ENCODE measurements at regions not wholly inside any gene's neighbourhood (a gene's known extent, or its start where the extent isn't known, plus 50 kb on each side); places are given as distances from the start of the nearest gene placed in this dataset.

DNA sequence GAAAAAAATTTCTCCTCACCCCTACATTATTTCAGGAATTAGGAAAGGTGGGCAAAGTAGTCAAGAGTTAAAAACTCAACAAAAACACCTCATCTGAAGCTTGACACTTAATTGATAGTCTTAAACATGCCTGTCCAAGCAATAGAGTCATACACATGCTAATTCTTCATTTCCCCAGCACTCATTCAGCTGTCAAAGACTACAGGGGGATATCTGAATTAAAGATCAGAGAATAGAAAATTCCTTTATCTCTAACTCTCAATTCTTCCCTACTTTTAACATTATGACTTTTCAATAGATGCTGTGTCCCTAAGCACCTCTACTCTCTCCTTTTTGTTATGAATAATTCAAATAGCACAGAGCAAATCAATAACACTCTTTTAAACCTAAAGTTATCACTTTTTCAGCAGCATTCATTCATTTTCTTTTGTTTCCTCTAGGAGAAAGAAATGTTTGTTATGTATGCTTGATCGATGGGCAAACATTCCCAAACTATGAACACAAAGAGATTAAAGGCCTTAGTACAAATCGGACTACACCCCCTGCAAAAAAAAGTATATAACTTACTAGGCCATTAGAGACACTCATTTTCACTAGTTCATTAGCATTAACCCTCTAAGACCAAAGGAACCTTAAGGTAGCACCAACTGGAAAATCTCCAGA, 94.9 kb upstream of the SPTLC3 start (continued):
- TF ChIP-seq, protein P1, sequence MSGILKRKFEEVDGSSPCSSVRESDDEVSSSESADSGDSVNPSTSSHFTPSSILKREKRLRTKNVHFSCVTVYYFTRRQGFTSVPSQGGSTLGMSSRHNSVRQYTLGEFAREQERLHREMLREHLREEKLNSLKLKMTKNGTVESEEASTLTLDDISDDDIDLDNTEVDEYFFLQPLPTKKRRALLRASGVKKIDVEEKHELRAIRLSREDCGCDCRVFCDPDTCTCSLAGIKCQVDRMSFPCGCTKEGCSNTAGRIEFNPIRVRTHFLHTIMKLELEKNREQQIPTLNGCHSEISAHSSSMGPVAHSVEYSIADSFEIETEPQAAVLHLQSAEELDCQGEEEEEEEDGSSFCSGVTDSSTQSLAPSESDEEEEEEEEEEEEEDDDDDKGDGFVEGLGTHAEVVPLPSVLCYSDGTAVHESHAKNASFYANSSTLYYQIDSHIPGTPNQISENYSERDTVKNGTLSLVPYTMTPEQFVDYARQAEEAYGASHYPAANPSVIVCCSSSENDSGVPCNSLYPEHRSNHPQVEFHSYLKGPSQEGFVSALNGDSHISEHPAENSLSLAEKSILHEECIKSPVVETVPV (CRISPR knock-in tag; IDR thresholded peaks at IDR 0.05), result no peak

DNA sequence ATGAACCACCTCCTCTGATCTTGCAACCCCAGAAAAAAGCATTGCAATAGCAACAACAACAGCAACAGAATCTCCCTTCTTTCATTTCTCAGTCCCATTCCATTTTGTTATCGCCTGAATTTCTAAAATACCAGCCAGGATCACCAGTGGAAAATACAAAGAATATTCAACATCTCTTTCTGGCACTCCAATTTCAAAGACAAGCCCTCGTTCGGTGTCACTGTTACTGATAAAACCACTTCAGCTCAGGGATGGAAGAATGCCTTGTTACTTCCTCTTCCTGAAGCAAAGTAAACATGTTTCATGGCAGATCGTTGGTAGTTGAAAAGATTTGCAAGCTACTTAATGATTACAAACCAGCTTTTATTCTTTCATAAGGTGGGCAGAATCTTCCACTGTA, 94.0 kb upstream of the SPTLC3 start:
- no peak for ATAC-seq

DNA sequence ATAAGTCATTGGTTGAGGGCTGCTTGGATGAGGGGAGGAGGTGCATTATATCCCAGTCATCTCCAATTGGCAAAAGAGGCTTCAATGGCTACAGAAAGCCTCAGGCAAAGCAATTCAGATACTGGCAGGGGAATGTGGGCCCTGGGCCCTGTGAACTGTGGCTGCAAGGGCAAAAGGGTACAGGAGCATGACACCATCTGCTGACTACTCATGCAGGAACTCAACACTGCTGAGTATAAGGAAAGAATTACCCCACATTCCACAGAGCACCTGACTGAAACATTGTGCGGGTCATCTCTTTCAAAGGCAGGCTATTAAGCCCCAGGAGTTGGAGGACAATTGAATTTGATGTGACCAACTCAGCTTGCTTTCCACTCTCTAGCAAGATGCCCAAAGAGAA, 92.1 kb upstream of the SPTLC3 start:
- TF ChIP-seq ARNTL (CRISPR knock-in tag; IDR thresholded peaks at IDR 0.05; ENCODE audit: borderline replicate concordance, low read depth), result no peak
- no peak for TF ChIP-seq PPARA (CRISPR knock-in tag; IDR thresholded peaks at IDR 0.05; ENCODE audit: borderline replicate concordance)
- no peak for TF ChIP-seq ZFP3 (CRISPR knock-in tag; IDR thresholded peaks at IDR 0.05)
- no peak for TF ChIP-seq ZNF565 (CRISPR knock-in tag; conservative IDR thresholded peaks at IDR 0.05; ENCODE audit: low read depth)
- TF ChIP-seq ESRRG (CRISPR knock-in tag; IDR thresholded peaks at IDR 0.05), result no peak
- TF ChIP-seq, protein P2, sequence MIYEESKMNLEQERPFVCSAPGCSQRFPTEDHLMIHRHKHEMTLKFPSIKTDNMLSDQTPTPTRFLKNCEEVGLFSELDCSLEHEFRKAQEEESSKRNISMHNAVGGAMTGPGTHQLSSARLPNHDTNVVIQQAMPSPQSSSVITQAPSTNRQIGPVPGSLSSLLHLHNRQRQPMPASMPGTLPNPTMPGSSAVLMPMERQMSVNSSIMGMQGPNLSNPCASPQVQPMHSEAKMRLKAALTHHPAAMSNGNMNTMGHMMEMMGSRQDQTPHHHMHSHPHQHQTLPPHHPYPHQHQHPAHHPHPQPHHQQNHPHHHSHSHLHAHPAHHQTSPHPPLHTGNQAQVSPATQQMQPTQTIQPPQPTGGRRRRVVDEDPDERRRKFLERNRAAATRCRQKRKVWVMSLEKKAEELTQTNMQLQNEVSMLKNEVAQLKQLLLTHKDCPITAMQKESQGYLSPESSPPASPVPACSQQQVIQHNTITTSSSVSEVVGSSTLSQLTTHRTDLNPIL (CRISPR knock-in tag; IDR thresholded peaks at IDR 0.05; ENCODE audit: low read depth), result no peak
- TF ChIP-seq, protein P1 (CRISPR knock-in tag; IDR thresholded peaks at IDR 0.05), result no peak
- no peak for TF ChIP-seq CSDC2 (CRISPR knock-in tag; IDR thresholded peaks at IDR 0.05)
- TF ChIP-seq, protein P3, sequence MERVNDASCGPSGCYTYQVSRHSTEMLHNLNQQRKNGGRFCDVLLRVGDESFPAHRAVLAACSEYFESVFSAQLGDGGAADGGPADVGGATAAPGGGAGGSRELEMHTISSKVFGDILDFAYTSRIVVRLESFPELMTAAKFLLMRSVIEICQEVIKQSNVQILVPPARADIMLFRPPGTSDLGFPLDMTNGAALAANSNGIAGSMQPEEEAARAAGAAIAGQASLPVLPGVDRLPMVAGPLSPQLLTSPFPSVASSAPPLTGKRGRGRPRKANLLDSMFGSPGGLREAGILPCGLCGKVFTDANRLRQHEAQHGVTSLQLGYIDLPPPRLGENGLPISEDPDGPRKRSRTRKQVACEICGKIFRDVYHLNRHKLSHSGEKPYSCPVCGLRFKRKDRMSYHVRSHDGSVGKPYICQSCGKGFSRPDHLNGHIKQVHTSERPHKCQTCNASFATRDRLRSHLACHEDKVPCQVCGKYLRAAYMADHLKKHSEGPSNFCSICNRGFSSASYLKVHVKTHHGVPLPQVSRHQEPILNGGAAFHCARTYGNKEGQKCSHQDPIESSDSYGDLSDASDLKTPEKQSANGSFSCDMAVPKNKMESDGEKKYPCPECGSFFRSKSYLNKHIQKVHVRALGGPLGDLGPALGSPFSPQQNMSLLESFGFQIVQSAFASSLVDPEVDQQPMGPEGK (CRISPR knock-in tag; IDR thresholded peaks at IDR 0.05; ENCODE audit: borderline replicate concordance), result no peak
- no peak for ATAC-seq

More for the DNA sequence above, 94.0 kb upstream of the SPTLC3 start:
- TF ChIP-seq BACH2 (CRISPR knock-in tag; IDR thresholded peaks at IDR 0.05; ENCODE audit: borderline replicate concordance) (no peak), PPARA (CRISPR knock-in tag; IDR thresholded peaks at IDR 0.05; ENCODE audit: borderline replicate concordance) (no peak)

DNA sequence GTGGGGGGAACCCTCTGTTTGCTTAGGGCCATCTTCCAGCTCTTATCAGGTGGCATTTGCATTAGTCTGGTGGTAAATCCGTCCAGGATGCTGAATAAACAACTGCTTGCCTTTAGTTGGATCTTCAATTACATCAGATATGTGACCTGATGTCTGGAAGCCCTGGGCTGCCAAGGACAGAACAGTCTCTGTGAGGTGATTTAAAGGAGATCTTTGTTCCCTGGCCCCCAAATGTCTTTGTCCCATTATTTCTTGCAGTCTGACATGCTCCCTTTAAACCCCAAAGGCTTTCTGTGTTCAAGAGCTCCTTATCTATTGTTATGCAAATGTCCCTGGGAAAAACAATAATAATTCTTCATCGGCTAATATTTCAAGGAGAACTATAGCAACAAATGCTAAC, 84.6 kb upstream of the SPTLC3 start:
- TF ChIP-seq RARB (CRISPR knock-in tag; IDR thresholded peaks at IDR 0.05) (no peak), ZNF565 (CRISPR knock-in tag; conservative IDR thresholded peaks at IDR 0.05; ENCODE audit: low read depth) (no peak), OSR1 (CRISPR knock-in tag; IDR thresholded peaks at IDR 0.05) (no peak), ZNF8 (CRISPR knock-in tag; IDR thresholded peaks at IDR 0.05) (no peak), TOX (CRISPR knock-in tag; IDR thresholded peaks at IDR 0.05; ENCODE audit: borderline replicate concordance) (no peak), ESRRG (CRISPR knock-in tag; IDR thresholded peaks at IDR 0.05) (no peak)
- TF ChIP-seq, protein P1 (CRISPR knock-in tag; IDR thresholded peaks at IDR 0.05), result no peak
- TF ChIP-seq, protein P2 (CRISPR knock-in tag; IDR thresholded peaks at IDR 0.05; ENCODE audit: low read depth), result no peak
- ATAC-seq, result no peak

DNA sequence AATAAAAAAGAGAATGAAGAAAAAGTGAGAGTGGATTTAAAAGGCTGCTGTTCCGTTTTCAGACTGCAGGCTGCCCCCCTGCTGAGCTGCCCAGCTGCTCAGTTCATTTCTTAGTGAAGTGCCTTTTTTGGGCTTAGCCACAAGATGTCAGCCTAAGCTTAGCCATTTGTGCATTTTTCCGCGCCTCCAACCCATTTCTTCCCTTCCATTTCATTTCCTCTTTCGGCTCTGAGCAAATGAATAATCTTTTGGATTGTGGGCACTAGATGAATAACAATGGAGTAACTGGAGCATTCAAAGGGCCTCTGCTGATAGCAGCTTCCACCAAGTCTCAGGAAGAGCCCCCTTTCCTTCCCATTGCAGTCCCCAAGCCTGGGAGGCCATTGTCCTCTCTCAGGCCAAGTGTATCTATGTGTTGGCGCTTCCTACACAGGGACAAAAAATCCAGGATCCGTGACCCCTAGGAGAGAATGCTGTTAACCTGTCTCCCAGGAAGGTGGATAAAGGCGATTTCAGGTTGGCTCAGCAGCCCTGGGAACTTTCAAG, 83.5 kb upstream of the SPTLC3 start:
- no peak; the same call in 2 of the 3 replicates for ATAC-seq
- no peak for TF ChIP-seq ZNF565 (CRISPR knock-in tag; conservative IDR thresholded peaks at IDR 0.05; ENCODE audit: low read depth)
- no peak for TF ChIP-seq OSR1 (CRISPR knock-in tag; IDR thresholded peaks at IDR 0.05)
- TF ChIP-seq, protein P3 (CRISPR knock-in tag; IDR thresholded peaks at IDR 0.05; ENCODE audit: borderline replicate concordance), result no peak
- TF ChIP-seq TCF4 (CRISPR knock-in tag; IDR thresholded peaks at IDR 0.05; ENCODE audit: borderline replicate concordance), result no peak
- TF ChIP-seq, protein P4, sequence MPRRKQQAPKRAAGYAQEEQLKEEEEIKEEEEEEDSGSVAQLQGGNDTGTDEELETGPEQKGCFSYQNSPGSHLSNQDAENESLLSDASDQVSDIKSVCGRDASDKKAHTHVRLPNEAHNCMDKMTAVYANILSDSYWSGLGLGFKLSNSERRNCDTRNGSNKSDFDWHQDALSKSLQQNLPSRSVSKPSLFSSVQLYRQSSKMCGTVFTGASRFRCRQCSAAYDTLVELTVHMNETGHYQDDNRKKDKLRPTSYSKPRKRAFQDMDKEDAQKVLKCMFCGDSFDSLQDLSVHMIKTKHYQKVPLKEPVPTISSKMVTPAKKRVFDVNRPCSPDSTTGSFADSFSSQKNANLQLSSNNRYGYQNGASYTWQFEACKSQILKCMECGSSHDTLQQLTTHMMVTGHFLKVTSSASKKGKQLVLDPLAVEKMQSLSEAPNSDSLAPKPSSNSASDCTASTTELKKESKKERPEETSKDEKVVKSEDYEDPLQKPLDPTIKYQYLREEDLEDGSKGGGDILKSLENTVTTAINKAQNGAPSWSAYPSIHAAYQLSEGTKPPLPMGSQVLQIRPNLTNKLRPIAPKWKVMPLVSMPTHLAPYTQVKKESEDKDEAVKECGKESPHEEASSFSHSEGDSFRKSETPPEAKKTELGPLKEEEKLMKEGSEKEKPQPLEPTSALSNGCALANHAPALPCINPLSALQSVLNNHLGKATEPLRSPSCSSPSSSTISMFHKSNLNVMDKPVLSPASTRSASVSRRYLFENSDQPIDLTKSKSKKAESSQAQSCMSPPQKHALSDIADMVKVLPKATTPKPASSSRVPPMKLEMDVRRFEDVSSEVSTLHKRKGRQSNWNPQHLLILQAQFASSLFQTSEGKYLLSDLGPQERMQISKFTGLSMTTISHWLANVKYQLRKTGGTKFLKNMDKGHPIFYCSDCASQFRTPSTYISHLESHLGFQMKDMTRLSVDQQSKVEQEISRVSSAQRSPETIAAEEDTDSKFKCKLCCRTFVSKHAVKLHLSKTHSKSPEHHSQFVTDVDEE (CRISPR knock-in tag; IDR thresholded peaks at IDR 0.05), result no peak
- TF ChIP-seq ISL1 (CRISPR knock-in tag; IDR thresholded peaks at IDR 0.05), result no peak
- TF ChIP-seq GLIS3 (CRISPR knock-in tag; IDR thresholded peaks at IDR 0.05), result no peak
